Chondrocyte (in vitro differentiated cells): ENCODE measurements at regions not wholly inside any gene's neighbourhood (a gene's known extent, or its start where the extent isn't known, plus 50 kb on each side); places are given as distances from the start of the nearest gene placed in this dataset.

ENCODE experiments used
- DNase-seq: peaks from one replicate; pipeline ENCODE4 v3.0.0; 2021; ENCODE audit warnings: mixed read lengths, low spot score
- H3K27ac Mint-ChIP-seq: one replicate; pipeline ENCODE4 v1.8.0; 2021; ENCODE audit warnings: mild to moderate bottlenecking, moderate library complexity, mixed read lengths; ENCODE audit not compliant: unreplicated experiment
- H3K27me3 Mint-ChIP-seq: 2 replicates; pipeline ENCODE4 v1.8.0; 2021; ENCODE audit warnings: low read depth, mixed read lengths
- H3K36me3 Mint-ChIP-seq: 2 replicates; pipeline ENCODE4 v1.8.0; 2021; ENCODE audit warnings: low read depth, mixed read lengths
- H3K4me1 Mint-ChIP-seq: 2 replicates; pipeline ENCODE4 v1.8.0; 2021; ENCODE audit warnings: low read depth, mild to moderate bottlenecking, mixed read lengths
- H3K4me3 Mint-ChIP-seq: one replicate; pipeline ENCODE4 v1.8.0; 2021; ENCODE audit warnings: mild to moderate bottlenecking, moderate library complexity, mixed read lengths; ENCODE audit not compliant: unreplicated experiment
- H3K9me3 Mint-ChIP-seq: 2 replicates; pipeline ENCODE4 v1.8.0; 2021; ENCODE audit warnings: low read depth, mixed read lengths
- CTCF ChIP-seq: fragments of 200-600 bp; sonication (generic); IDR thresholded peaks from 2 replicates; pipeline ENCODE4 v1.5.0; 2021; ENCODE audit warnings: antibody characterized with exemption, mild to moderate bottlenecking, moderate library complexity

- H3K9me3 Mint-ChIP-seq = peaks cover 8% of the 10 kb centered on the region
- no peak overlapping the region for H3K4me3 Mint-ChIP-seq
- DNase-seq = no peak
- H3K27ac Mint-ChIP-seq = no peak overlapping the region
- H3K27me3 Mint-ChIP-seq = no peaks in the 10 kb centered on the region
- TF ChIP-seq CTCF = no peak
- peaks cover 15% of the 10 kb centered on the region for H3K4me1 Mint-ChIP-seq
- peaks cover 8% of the 10 kb centered on the region for H3K36me3 Mint-ChIP-seq
These were observed 543.4 kb upstream of the DIPK2B start for GRCh38 chrX:45743906-45744625.

- no peak for DNase-seq
- H3K9me3 Mint-ChIP-seq = peaks cover 9% of the 10 kb centered on the region
- no peak overlapping the region for H3K4me3 Mint-ChIP-seq
- no peak overlapping the region for H3K27ac Mint-ChIP-seq
- H3K27me3 Mint-ChIP-seq = no peaks in the 10 kb centered on the region
- peaks cover 10% of the 10 kb centered on the region for H3K4me1 Mint-ChIP-seq
- TF ChIP-seq CTCF = peak; percentile 27
- H3K36me3 Mint-ChIP-seq = peaks cover 8% of the 10 kb centered on the region
These were observed 542.4 kb upstream of the DIPK2B start for GRCh38 chrX:45743081-45743533.

GRCh38 chrX:45740291-45740690 is 539.6 kb upstream of the DIPK2B start:
- H3K27me3 Mint-ChIP-seq = no peaks in the 10 kb centered on the region
- DNase-seq = no peak
- no peak overlapping the region for H3K4me3 Mint-ChIP-seq
- H3K27ac Mint-ChIP-seq = no peak overlapping the region
- no peaks in the 10 kb centered on the region for H3K36me3 Mint-ChIP-seq
- H3K9me3 Mint-ChIP-seq = peaks cover 7% of the 10 kb centered on the region
- peaks cover 2% of the 10 kb centered on the region for H3K4me1 Mint-ChIP-seq
- no peak for TF ChIP-seq CTCF

- peaks cover 2% of the 10 kb centered on the region for H3K4me1 Mint-ChIP-seq
- no peaks in the 10 kb centered on the region for H3K27me3 Mint-ChIP-seq
- no peak for DNase-seq
- H3K36me3 Mint-ChIP-seq = no peaks in the 10 kb centered on the region
- H3K4me3 Mint-ChIP-seq = no peak overlapping the region
- no peak for TF ChIP-seq CTCF
- H3K27ac Mint-ChIP-seq = no peak overlapping the region
- H3K9me3 Mint-ChIP-seq = peaks cover 8% of the 10 kb centered on the region
These were observed 534.9 kb upstream of the DIPK2B start for GRCh38 chrX:45735571-45735970.

GRCh38 chrX:45731448-45731847 is 530.8 kb upstream of the DIPK2B start:
- Mint-ChIP-seq H3K9me3 (peaks cover 6% of the 10 kb centered on the region), H3K27me3 (no peaks in the 10 kb centered on the region), H3K36me3 (no peaks in the 10 kb centered on the region)

More at GRCh38 chrX:45731448-45731847, 530.8 kb upstream of the DIPK2B start:
- H3K27ac Mint-ChIP-seq = no peak overlapping the region
- H3K4me3 Mint-ChIP-seq = no peak overlapping the region
- TF ChIP-seq CTCF = no peak
- H3K4me1 Mint-ChIP-seq = peaks cover 2% of the 10 kb centered on the region
- DNase-seq = no peak
